Osteoblast (primary cell): ENCODE measurements at regions not wholly inside any gene's neighbourhood (a gene's known extent, or its start where the extent isn't known, plus 50 kb on each side); places are given as distances from the start of the nearest gene placed in this dataset.

Experiments
- DNase-seq: peaks from one replicate; pipeline ENCODE4 v3.0.0; 2011; ENCODE audit warnings: low spot score, mixed read lengths; ENCODE audit not compliant: insufficient read length; ENCODE audit errors: missing footprints
- H2AFZ ChIP-seq: 2 replicates; pipeline ENCODE4 v1.6.0; 2011; ENCODE audit warnings: mild to moderate bottlenecking, low read length
- H3K27ac ChIP-seq: 2 replicates; pipeline ENCODE4 v1.5.1; 2011; ENCODE audit warnings: mild to moderate bottlenecking, low read depth, low read length, moderate library complexity
- H3K27me3 ChIP-seq: 2 replicates; pipeline ENCODE4 v1.6.0; 2012; ENCODE audit warnings: mild to moderate bottlenecking, control low read depth, inconsistent platforms, low read length, moderate library complexity; ENCODE audit not compliant: insufficient read depth
- H3K36me3 ChIP-seq: 2 replicates; pipeline ENCODE4 v1.5.1; 2011; ENCODE audit warnings: mild to moderate bottlenecking, low read length, control low read depth, moderate library complexity; ENCODE audit not compliant: insufficient read depth
- H3K4me1 ChIP-seq: 2 replicates; pipeline ENCODE4 v1.5.1; 2011; ENCODE audit warnings: mild to moderate bottlenecking, low read length, control low read depth, moderate library complexity; ENCODE audit not compliant: insufficient read depth
- H3K4me2 ChIP-seq: 2 replicates; pipeline ENCODE4 v1.6.0; 2011; ENCODE audit warnings: mild to moderate bottlenecking, low read length; ENCODE audit not compliant: insufficient read depth
- H3K4me3 ChIP-seq: fragments of 200-600 bp; sonication (generic); 3 replicates; pipeline ENCODE4 v1.5.1; 2012; ENCODE audit warnings: mild to moderate bottlenecking, low read length, inconsistent platforms; ENCODE audit not compliant: insufficient read depth
- H3K79me2 ChIP-seq: 2 replicates; pipeline ENCODE4 v1.6.0; 2012; ENCODE audit warnings: mild to moderate bottlenecking, low read length, control low read depth, inconsistent platforms; ENCODE audit not compliant: insufficient read depth
- H3K9me3 ChIP-seq: 2 replicates; pipeline ENCODE4 v1.5.1; 2011; ENCODE audit warnings: low read depth, low read length, control low read depth
- H4K20me1 ChIP-seq: 2 replicates; pipeline ENCODE4 v1.6.0; 2012; ENCODE audit warnings: mild to moderate bottlenecking, low read length, control low read depth; ENCODE audit not compliant: insufficient read depth
- CTCF ChIP-seq: IDR thresholded peaks from 2 replicates; pipeline ENCODE4 v1.5.1; 2011; ENCODE audit warnings: mild to moderate bottlenecking, low read depth, low read length, moderate library complexity; ENCODE audit errors: extremely low read depth

DNA sequence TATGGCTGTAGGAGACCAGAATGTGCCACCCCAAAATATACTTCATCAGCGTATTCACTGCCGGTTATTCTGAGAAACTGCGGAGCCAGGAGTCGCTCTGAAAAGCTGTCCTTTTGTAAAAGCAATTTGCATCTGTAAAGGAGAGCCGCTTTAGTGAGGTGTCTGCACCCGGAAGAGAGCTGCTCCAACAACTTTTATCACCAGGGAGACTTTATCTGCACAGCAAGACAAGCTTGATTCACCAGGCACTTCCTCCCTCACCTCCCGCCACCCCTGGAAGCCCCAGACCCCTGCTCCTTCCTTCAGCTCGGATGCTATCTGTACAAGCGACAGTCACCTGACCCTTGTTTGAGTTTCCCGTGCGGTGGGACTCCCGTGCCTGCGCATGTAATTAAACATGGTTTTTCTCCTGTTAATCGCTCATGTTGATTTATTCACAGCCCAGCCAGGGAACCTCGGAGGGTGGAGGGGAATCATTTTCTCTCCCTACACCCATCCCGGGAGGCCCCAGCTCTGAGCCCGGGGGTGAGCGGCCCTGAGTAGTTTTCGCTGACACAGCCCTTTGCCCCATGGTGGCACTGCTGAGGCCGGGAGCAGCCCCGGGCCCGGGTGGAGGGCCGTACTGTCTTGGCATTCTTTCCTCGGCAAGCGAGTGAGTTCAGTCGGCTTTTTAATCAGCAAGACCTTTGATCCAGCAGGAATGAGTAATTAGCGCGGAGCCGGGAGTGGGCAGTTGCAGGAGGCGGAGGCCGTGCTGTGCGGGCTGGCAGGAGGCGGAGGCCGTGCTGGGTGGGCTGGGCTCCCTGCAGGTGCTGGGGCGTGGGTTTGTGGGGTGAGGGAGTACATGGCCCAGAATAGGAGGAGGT, 222.7 kb upstream of the CIBAR2 start:
- no peak overlapping the region for H3K4me2 ChIP-seq

GRCh38 chr16:85335584-85336491, 223.6 kb upstream of the CIBAR2 start:
- no peak overlapping the region for H2AFZ ChIP-seq
- no peaks in the 10 kb centered on the region for H3K9me3 ChIP-seq
- H3K36me3 ChIP-seq: no peaks in the 10 kb centered on the region
- H3K27me3 ChIP-seq: no peaks in the 10 kb centered on the region
- no peak overlapping the region for H3K4me2 ChIP-seq
- no peaks in the 10 kb centered on the region for H3K79me2 ChIP-seq
- peaks cover 36% of the 10 kb centered on the region for H4K20me1 ChIP-seq
- peak; percentile 81 for DNase-seq
- no peak overlapping the region for H3K27ac ChIP-seq
- no peaks in the 10 kb centered on the region for H3K4me1 ChIP-seq
- TF ChIP-seq CTCF: no peak
- no peak overlapping the region for H3K4me3 ChIP-seq

More for the DNA sequence above, 222.7 kb upstream of the CIBAR2 start:
- Histone ChIP-seq H3K4me3 (no peak overlapping the region), H3K27me3 (no peaks in the 10 kb centered on the region), H3K27ac (no peak overlapping the region), H3K79me2 (no peaks in the 10 kb centered on the region), H2AFZ (no peak overlapping the region), H4K20me1 (peaks cover 41% of the 10 kb centered on the region), H3K36me3 (no peaks in the 10 kb centered on the region), H3K4me1 (peaks cover 9% of the 10 kb centered on the region), H3K9me3 (no peaks in the 10 kb centered on the region)
- DNase-seq: peak; percentile 70
- TF ChIP-seq CTCF: no peak

- H3K27me3 ChIP-seq: no peaks in the 10 kb centered on the region
These were observed 225.8 kb upstream of the CIBAR2 start for GRCh38 chr16:85337910-85338637.

More at GRCh38 chr16:85337910-85338637, 225.8 kb upstream of the CIBAR2 start:
- no peaks in the 10 kb centered on the region for H3K9me3 ChIP-seq
- no peaks in the 10 kb centered on the region for H3K4me1 ChIP-seq
- H3K4me3 ChIP-seq: no peak overlapping the region
- no peaks in the 10 kb centered on the region for H3K79me2 ChIP-seq
- H4K20me1 ChIP-seq: peaks cover 35% of the 10 kb centered on the region
- H3K36me3 ChIP-seq: no peaks in the 10 kb centered on the region
- no peak overlapping the region for H3K27ac ChIP-seq
- H3K4me2 ChIP-seq: no peak overlapping the region
- TF ChIP-seq CTCF: no peak
- DNase-seq: peak; percentile 26
- H2AFZ ChIP-seq: no peak overlapping the region
